OCI-LY3 (cell line): ENCODE measurements at regions not wholly inside any gene's neighbourhood (a gene's known extent, or its start where the extent isn't known, plus 50 kb on each side); places are given as distances from the start of the nearest gene placed in this dataset.

ENCODE experiments used
- H2AFZ ChIP-seq: fragments of 200-600, 300-600 bp; shearing (Covaris generic); 2 replicates; pipeline ENCODE4 v1.6.0; 2014; ENCODE audit warnings: antibody characterized with exemption, low read depth, low read length
- H3K27ac ChIP-seq: fragments of 200-600, 300-600 bp; sonication (generic); 2 replicates; pipeline ENCODE4 v1.5.1; 2014; ENCODE audit warnings: mild to moderate bottlenecking, low read length, moderate library complexity, mixed read lengths
- H3K27me3 ChIP-seq: fragments of 200-600, 300-600 bp; sonication (generic); 2 replicates; pipeline ENCODE4 v1.6.1; 2014; ENCODE audit warnings: low read depth, low read length, mixed read lengths
- H3K36me3 ChIP-seq: fragments of 200-600, 300-600 bp; sonication (generic); replicated peaks from 2 replicates; pipeline ENCODE3; 2014; ENCODE audit warnings: low read depth, low read length, mixed read lengths
- H3K4me1 ChIP-seq: fragments of 300-600, 200-600 bp; sonication (generic); 2 replicates; pipeline ENCODE4 v1.6.1; 2014; ENCODE audit warnings: low read length, mixed read lengths
- H3K4me2 ChIP-seq: fragments of 200-600, 300-600 bp; sonication (generic); 2 replicates; pipeline ENCODE4 v1.6.1; 2014; ENCODE audit warnings: low read length, mixed read lengths
- H3K4me3 ChIP-seq: fragments of 300-600, 200-600 bp; sonication (generic); 2 replicates; pipeline ENCODE4 v1.5.1; 2014; ENCODE audit warnings: antibody characterized with exemption, mild to moderate bottlenecking, low read length, moderate library complexity
- H3K79me2 ChIP-seq: fragments of 300-600, 200-600 bp; shearing (Covaris generic); 2 replicates; pipeline ENCODE4 v1.6.1; 2014; ENCODE audit warnings: mild to moderate bottlenecking, low read length, mixed read lengths
- H3K9ac ChIP-seq: fragments of 300-600, 200-600 bp; shearing (Covaris generic); 2 replicates; pipeline ENCODE4 v1.6.0; 2014; ENCODE audit warnings: mild to moderate bottlenecking, low read length, moderate library complexity
- H3K9me3 ChIP-seq: fragments of 200-600, 300-600 bp; shearing (Covaris generic); 2 replicates; pipeline ENCODE4 v1.6.1; 2014; ENCODE audit warnings: low read length, mixed read lengths; ENCODE audit not compliant: insufficient read depth
- H4K20me1 ChIP-seq: fragments of 200-600, 300-600 bp; sonication (generic); 2 replicates; pipeline ENCODE4 v1.6.1; 2016; ENCODE audit warnings: low read length, mixed read lengths; ENCODE audit not compliant: insufficient read depth
- CTCF ChIP-seq: fragments of 200-600, 300-600 bp; sonication (generic); IDR thresholded peaks from 2 replicates; pipeline ENCODE4 v1.5.1; 2014; ENCODE audit warnings: antibody characterized with exemption, low read length, low read depth
- EZH2phosphoT487 ChIP-seq: fragments of 200-600 bp; shearing (Covaris generic); IDR thresholded peaks from 2 replicates; pipeline ENCODE4 v1.6.1; 2018; ENCODE audit warnings: antibody characterized with exemption, mixed run types, low read depth

DNA sequence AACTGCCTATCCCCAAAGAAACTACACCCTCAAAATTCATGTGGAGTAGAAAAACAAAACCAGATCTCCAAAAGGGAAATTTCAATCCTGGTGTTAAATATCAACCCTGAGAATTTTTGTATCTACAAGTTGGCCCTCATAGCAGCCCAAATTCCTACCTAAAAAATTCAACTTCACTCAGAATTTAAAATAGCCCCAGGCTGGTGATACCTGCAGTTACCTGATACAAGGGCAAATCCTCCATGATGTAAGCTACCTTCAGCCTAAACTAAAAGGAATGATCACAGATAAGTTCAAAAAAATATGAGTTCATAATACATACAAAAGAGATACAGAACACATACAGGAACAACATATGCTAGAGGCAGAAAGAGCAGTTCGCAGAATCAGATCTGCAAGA lies 138.4 kb downstream of the HNRNPD start:
- no peaks in the 10 kb centered on the region for H3K79me2 ChIP-seq
- H3K4me2 ChIP-seq: no peak overlapping the region
- H4K20me1 ChIP-seq: no peaks in the 10 kb centered on the region
- no peaks in the 10 kb centered on the region for H3K36me3 ChIP-seq
- no peak overlapping the region for H2AFZ ChIP-seq
- H3K27ac ChIP-seq: no peak overlapping the region
- H3K4me3 ChIP-seq: no peak overlapping the region
- H3K9me3 ChIP-seq: no peaks in the 10 kb centered on the region
- H3K27me3 ChIP-seq: no peaks in the 10 kb centered on the region
- no peaks in the 10 kb centered on the region for H3K4me1 ChIP-seq
- TF ChIP-seq EZH2phosphoT487 (no peak), CTCF (no peak)
- no peak overlapping the region for H3K9ac ChIP-seq

DNA sequence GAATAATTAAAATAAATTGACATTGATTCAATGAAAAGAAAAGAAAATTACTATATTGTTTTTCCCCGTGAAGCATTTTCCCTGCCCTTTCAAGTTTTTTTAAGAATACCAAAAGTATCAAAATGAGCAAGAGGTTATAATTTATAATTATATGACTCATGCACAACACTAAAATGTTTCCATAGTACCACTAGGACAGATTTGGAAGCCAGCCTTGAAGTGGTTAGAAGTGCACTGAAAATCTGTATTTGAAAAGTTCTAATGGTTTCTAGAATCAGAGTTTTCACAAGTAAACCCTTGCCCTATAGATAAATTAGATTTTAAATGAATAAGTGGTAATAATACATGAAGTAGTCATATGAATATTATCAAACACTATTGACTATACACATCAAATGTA lies 140.9 kb downstream of the HNRNPD start:
- H3K9me3 ChIP-seq: no peaks in the 10 kb centered on the region
- no peak overlapping the region for H3K27ac ChIP-seq
- no peak overlapping the region for H2AFZ ChIP-seq
- H3K27me3 ChIP-seq: no peaks in the 10 kb centered on the region
- H4K20me1 ChIP-seq: no peaks in the 10 kb centered on the region
- H3K4me1 ChIP-seq: no peaks in the 10 kb centered on the region
- no peaks in the 10 kb centered on the region for H3K36me3 ChIP-seq
- H3K4me2 ChIP-seq: no peak overlapping the region
- no peak for TF ChIP-seq CTCF
- no peak for TF ChIP-seq EZH2phosphoT487
- no peak overlapping the region for H3K4me3 ChIP-seq
- no peaks in the 10 kb centered on the region for H3K79me2 ChIP-seq
- no peak overlapping the region for H3K9ac ChIP-seq

DNA sequence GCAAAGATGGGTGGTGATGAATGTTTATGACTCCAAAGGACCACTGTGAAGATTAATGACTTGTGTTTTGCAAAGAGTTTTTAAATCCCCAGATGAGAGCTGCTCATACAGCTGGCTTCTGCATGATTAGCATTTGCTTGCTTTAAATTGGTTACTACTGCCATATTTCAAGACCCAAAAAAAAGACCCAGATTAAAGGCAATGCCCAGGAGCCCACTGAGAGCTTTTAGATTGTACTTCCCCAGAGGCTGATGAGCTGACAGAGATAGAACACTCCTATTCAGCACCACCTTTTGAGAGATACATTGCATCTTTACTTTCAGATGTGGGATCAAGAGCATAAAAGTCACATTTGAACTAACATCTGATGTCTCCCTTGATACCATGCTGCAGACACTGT lies 142.0 kb downstream of the HNRNPD start:
- no peak overlapping the region for H3K9ac ChIP-seq
- TF ChIP-seq EZH2phosphoT487 (no peak), CTCF (no peak)
- H3K4me3 ChIP-seq: no peak overlapping the region
- no peaks in the 10 kb centered on the region for H3K27me3 ChIP-seq
- no peaks in the 10 kb centered on the region for H3K79me2 ChIP-seq
- H2AFZ ChIP-seq: no peak overlapping the region
- no peaks in the 10 kb centered on the region for H4K20me1 ChIP-seq
- no peak overlapping the region for H3K4me2 ChIP-seq
- no peaks in the 10 kb centered on the region for H3K36me3 ChIP-seq
- H3K9me3 ChIP-seq: no peaks in the 10 kb centered on the region
- H3K27ac ChIP-seq: no peak overlapping the region
- no peaks in the 10 kb centered on the region for H3K4me1 ChIP-seq

- no peaks in the 10 kb centered on the region for H3K4me1 ChIP-seq
- no peak overlapping the region for H3K27ac ChIP-seq
Observed at GRCh38 chr4:82230306-82230705, 143.5 kb downstream of the HNRNPD start.

More at GRCh38 chr4:82230306-82230705, 143.5 kb downstream of the HNRNPD start:
- no peak for TF ChIP-seq EZH2phosphoT487
- TF ChIP-seq CTCF: no peak
- Histone ChIP-seq H3K79me2 (no peaks in the 10 kb centered on the region), H3K4me3 (no peak overlapping the region), H4K20me1 (no peaks in the 10 kb centered on the region), H3K36me3 (no peaks in the 10 kb centered on the region), H2AFZ (no peak overlapping the region), H3K9ac (no peak overlapping the region), H3K9me3 (no peaks in the 10 kb centered on the region), H3K4me2 (no peak overlapping the region), H3K27me3 (no peaks in the 10 kb centered on the region)
